ENCODE measurements at regions not wholly inside any gene's neighbourhood (a gene's known extent, or its start where the extent isn't known, plus 50 kb on each side); places are given as distances from the start of the nearest gene placed in this dataset.

DNA sequence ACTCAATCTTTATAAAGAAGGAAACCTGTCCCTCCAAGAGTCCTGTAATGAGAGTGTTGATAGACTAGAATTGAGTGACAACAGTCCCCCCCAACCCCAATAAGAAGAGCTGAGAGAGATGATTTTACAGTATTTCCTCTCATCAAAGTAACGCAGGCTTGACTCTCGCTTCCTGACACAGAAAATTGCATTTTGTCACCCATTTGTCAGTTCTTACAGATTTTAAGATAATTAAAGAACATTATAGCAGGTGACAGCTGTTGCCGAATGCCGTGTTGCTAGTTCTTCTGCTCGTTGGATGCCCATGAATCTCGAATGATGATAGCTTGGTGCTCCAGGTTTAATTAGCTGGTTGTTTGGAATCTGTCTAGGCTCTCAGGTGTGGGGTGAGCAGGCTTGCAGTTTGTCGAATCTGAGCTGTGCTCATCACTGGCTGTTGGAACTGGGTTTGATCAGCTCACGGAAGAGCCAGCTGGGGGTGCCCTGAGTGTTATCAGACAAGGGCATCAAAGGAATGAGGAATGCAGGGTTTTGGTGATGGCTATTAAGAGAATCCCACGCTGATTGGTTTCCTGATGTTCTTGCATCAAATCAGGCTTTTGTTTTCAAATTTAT lies 84.8 kb upstream of the CPHXL start:
- TF ChIP-seq ZNF70 (CRISPR knock-in tag; IDR thresholded peaks at IDR 0.05) (no peak), GLIS3 (CRISPR knock-in tag; IDR thresholded peaks at IDR 0.05) (no peak)
- TF ChIP-seq, protein P1, sequence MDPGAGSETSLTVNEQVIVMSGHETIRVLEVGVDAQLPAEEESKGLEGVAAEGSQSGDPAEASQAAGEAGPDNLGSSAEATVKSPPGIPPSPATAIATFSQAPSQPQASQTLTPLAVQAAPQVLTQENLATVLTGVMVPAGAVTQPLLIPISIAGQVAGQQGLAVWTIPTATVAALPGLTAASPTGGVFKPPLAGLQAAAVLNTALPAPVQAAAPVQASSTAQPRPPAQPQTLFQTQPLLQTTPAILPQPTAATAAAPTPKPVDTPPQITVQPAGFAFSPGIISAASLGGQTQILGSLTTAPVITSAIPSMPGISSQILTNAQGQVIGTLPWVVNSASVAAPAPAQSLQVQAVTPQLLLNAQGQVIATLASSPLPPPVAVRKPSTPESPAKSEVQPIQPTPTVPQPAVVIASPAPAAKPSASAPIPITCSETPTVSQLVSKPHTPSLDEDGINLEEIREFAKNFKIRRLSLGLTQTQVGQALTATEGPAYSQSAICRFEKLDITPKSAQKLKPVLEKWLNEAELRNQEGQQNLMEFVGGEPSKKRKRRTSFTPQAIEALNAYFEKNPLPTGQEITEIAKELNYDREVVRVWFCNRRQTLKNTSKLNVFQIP (CRISPR knock-in tag; IDR thresholded peaks at IDR 0.05; ENCODE audit: borderline replicate concordance, low read depth), result no peak
